Spleen (tissue), 11 donors: ENCODE measurements at regions not wholly inside any gene's neighbourhood (a gene's known extent, or its start where the extent isn't known, plus 50 kb on each side); places are given as distances from the start of the nearest gene placed in this dataset.

Experiments
- DNase-seq: peaks from one replicate; pipeline ENCODE4 v3.0.0-alpha.2; 2020
- H3K27ac ChIP-seq, 8 donors: fragments of 200-600 bp; sonication (generic) in 7 of 8; 1 replicate in 4 of 8; 2 replicates in 4 of 8; pipeline versions ENCODE4 v1.5.0 to v1.8.0; 2016 to 2021; ENCODE audit warnings: inconsistent platforms in 4 of 8, mild to moderate bottlenecking in 4 of 8, moderate library complexity in 1 of 8
- H3K27me3 ChIP-seq, 7 donors: fragments of 200-600 bp; sonication (generic) in 6 of 7; replicated peaks in 1 of 7; 1 replicate in 4 of 7; 2 replicates in 3 of 7; pipeline versions ENCODE4 v1.5.0 to v1.8.0; 2016 to 2021; ENCODE audit warnings: inconsistent platforms in 3 of 7, mild to moderate bottlenecking in 1 of 7
- H3K36me3 ChIP-seq, 6 donors: fragments of 200-600 bp; sonication (generic) in 5 of 6; 1 replicate in 4 of 6; 2 replicates in 2 of 6; pipeline versions ENCODE4 v1.5.0 to v1.8.0; 2016 to 2021; ENCODE audit warnings: inconsistent platforms in 2 of 6
- H3K4me1 ChIP-seq, 6 donors: fragments of 200-600 bp; sonication (generic) in 5 of 6; 1 replicate in 3 of 6; 2 replicates in 3 of 6; pipeline versions ENCODE4 v1.5.0 to v1.8.0; 2016 to 2021; ENCODE audit warnings: inconsistent platforms in 3 of 6
- H3K4me3 ChIP-seq, 8 donors: fragments of 200-600 bp; sonication (generic) in 7 of 8; 1 replicate in 4 of 8; 2 replicates in 4 of 8; pipeline versions ENCODE4 v1.5.0 to v1.8.0; 2016 to 2021; ENCODE audit warnings: inconsistent platforms in 4 of 8, mild to moderate bottlenecking in 4 of 8, moderate library complexity in 2 of 8
- H3K9me3 ChIP-seq, 8 donors: fragments of 200-600 bp; sonication (generic) in 7 of 8; 1 replicate in 4 of 8; 2 replicates in 4 of 8; pipeline versions ENCODE4 v1.5.0 to v1.8.0; 2016 to 2021; ENCODE audit warnings: inconsistent platforms in 4 of 8
- POLR2A ChIP-seq, 3 donors: fragments of 450-650 bp; IDR thresholded peaks; one replicate each; pipeline ENCODE4 v1.5.1; 2017; ENCODE audit warnings: antibody characterized with exemption in 3 of 3, mild to moderate bottlenecking in 1 of 3
- POLR2AphosphoS5 ChIP-seq, 3 donors: sonication (generic); formaldehyde crosslinking; IDR thresholded peaks; one replicate each; pipeline ENCODE4 v1.5.1; 2017; ENCODE audit warnings: antibody characterized with exemption in 3 of 3
- WGBS, 5 donors: extraction: QIAGEN DNeasy Blood & Tissue Kit in 3 of 5; methylation state at CpG; one replicate each; pipeline versions ENCODE4 v1.1.5 to v1.1.7; 2013 to 2018; 5-methylcytosine and 5-hydroxymethylcytosine counted together
- intact Hi-C: fragments of 100-400 bp; cut with DNase I; formaldehyde crosslinking; loops from one replicate; pipeline ENCODE4 v1.15.0; 2023; ENCODE audit warnings: low total_unique reads
- TF ChIP-seq, protein P1 (sequence below), 11 experiments: fragments of 200-600 bp in 7 of 11; fragments of 450-650 bp in 4 of 11; sonication (generic) in 4 of 11; IDR thresholded peaks in 8 of 11; conservative IDR thresholded peaks in 3 of 11; 1 replicate in 7 of 11; 2 replicates in 4 of 11; pipeline versions ENCODE4 v1.4.0 to v1.8.0; 2016 to 2021; ENCODE audit warnings: antibody characterized with exemption in 11 of 11, inconsistent platforms in 4 of 11, mild to moderate bottlenecking in 1 of 11
- donor health status: healthy with polysubstance abuse.
- donor health status: DM: no; HTN: no; CAD: no; lungs with moderate emphysema.
- donor health status: DM: no; HTN: no; CAD: no.
- donor health status: Bipolar disorder and iron deficiency.
- donor health status: healthy.
- donor health status: DM: no; HTN: no; CAD: no.
- donor health status: DM: yes; HTN: yes; CAD: no.

DNA sequence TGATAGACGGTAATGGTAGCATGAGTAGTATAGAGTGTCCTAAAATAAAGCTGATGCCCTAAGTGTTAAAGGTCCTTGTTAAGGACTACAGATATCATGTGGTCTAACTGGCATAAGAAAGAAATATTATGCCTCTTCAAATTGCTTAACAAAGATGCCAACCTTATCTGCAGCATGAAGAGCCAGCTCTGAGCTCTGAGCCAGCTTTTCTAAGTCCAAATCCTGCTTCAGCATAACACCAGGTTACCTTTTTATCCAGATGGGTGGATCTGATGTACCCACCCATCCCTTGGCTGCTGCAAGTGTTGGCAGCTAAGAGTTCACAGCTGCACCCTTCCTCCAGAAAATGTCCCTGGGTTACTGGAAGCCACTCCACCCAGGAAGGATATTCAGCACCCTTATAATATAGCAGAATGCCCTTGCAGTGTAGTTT, 83.8 kb downstream of the TENT5A start:
- Histone ChIP-seq H3K27me3 (no peaks in the 10 kb centered on the region), H3K4me3 (no peak overlapping the region), H3K36me3 (no peaks in the 10 kb centered on the region), H3K4me1 (no peaks in the 10 kb centered on the region), H3K27ac (no peak overlapping the region), H3K9me3 (no peaks in the 10 kb centered on the region)
- intact Hi-C loops, result no loop called here
- TF ChIP-seq POLR2AphosphoS5 (IDR thresholded peaks at IDR 0.05) (no peak), POLR2A (IDR thresholded peaks at IDR 0.05) (no peak)
- TF ChIP-seq, protein P1, sequence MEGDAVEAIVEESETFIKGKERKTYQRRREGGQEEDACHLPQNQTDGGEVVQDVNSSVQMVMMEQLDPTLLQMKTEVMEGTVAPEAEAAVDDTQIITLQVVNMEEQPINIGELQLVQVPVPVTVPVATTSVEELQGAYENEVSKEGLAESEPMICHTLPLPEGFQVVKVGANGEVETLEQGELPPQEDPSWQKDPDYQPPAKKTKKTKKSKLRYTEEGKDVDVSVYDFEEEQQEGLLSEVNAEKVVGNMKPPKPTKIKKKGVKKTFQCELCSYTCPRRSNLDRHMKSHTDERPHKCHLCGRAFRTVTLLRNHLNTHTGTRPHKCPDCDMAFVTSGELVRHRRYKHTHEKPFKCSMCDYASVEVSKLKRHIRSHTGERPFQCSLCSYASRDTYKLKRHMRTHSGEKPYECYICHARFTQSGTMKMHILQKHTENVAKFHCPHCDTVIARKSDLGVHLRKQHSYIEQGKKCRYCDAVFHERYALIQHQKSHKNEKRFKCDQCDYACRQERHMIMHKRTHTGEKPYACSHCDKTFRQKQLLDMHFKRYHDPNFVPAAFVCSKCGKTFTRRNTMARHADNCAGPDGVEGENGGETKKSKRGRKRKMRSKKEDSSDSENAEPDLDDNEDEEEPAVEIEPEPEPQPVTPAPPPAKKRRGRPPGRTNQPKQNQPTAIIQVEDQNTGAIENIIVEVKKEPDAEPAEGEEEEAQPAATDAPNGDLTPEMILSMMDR (IDR thresholded peaks at IDR 0.05 in 8 of 11, conservative IDR thresholded peaks at IDR 0.05 in 3 of 11), result no peak
- DNase-seq, result no peak
- 88 to 98% (median 96%) methylated on average over 1 of the region's 1 CpG for WGBS, 5 donors

GRCh38 chr6:81666481-81666880, 86.0 kb downstream of the TENT5A start:
- Histone ChIP-seq H3K9me3 (no peaks in the 10 kb centered on the region), H3K27me3 (no peaks in the 10 kb centered on the region), H3K4me1 (no peaks in the 10 kb centered on the region), H3K36me3 (no peaks in the 10 kb centered on the region), H3K4me3 (no peak overlapping the region), H3K27ac (no peak overlapping the region)
- DNase-seq, result no peak
- 91 to 98% (median 92%) methylated on average over 1 of the region's 1 CpG for WGBS, 5 donors
- intact Hi-C loops, result no loop called here
- TF ChIP-seq POLR2AphosphoS5 (IDR thresholded peaks at IDR 0.05) (no peak), POLR2A (IDR thresholded peaks at IDR 0.05) (no peak)
- TF ChIP-seq, protein P1 (IDR thresholded peaks at IDR 0.05 in 8 of 11, conservative IDR thresholded peaks at IDR 0.05 in 3 of 11), result no peak

DNA sequence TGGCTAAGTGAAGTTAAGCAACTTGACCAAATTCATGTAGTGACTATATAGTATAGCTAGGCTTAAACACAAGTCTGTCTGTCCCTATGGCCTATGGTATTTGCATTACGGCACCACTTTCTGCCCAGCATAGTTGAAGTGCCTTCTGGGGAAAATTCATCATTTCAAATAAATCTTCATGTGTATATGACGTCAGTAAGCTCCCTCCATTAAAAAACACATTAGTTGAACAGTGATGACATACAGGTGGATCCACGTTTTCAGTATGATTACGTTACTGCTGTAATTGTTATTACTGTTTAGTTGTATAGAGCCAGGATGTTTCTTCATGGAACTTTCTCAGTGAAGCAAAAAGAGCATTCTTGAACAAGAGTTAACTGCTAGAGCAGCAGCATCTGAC, 96.2 kb downstream of the TENT5A start:
- TF ChIP-seq POLR2A (IDR thresholded peaks at IDR 0.05) (no peak), POLR2AphosphoS5 (IDR thresholded peaks at IDR 0.05) (no peak)
- TF ChIP-seq, protein P1 (IDR thresholded peaks at IDR 0.05 in 8 of 11, conservative IDR thresholded peaks at IDR 0.05 in 3 of 11), result no peak
- intact Hi-C loops, result no loop called here
- DNase-seq, result no peak
- H3K9me3 ChIP-seq, result no peaks in the 10 kb centered on the region
- WGBS, 5 donors, result 81 to 97% (median 90%) methylated on average over 4 of the region's 4 CpGs
- H3K27ac ChIP-seq, result no peak overlapping the region
- H3K4me1 ChIP-seq, result no peaks in the 10 kb centered on the region
- no peaks in the 10 kb centered on the region for H3K27me3 ChIP-seq
- H3K36me3 ChIP-seq, result no peaks in the 10 kb centered on the region
- no peak overlapping the region for H3K4me3 ChIP-seq

GRCh38 chr6:81655696-81656095, 96.8 kb downstream of the TENT5A start:
- no peak for DNase-seq
- intact Hi-C loops, result no loop called here
- no peak overlapping the region for H3K4me3 ChIP-seq
- 89 to 97% (median 92%) methylated on average over 2 of the region's 2 CpGs for WGBS, 5 donors
- H3K27ac ChIP-seq, result no peak overlapping the region
- H3K27me3 ChIP-seq, result no peaks in the 10 kb centered on the region
- TF ChIP-seq, protein P1 (IDR thresholded peaks at IDR 0.05 in 8 of 11, conservative IDR thresholded peaks at IDR 0.05 in 3 of 11), result no peak
- TF ChIP-seq POLR2AphosphoS5 (IDR thresholded peaks at IDR 0.05) (no peak), POLR2A (IDR thresholded peaks at IDR 0.05) (no peak)
- no peaks in the 10 kb centered on the region for H3K4me1 ChIP-seq
- H3K9me3 ChIP-seq, result no peaks in the 10 kb centered on the region
- no peaks in the 10 kb centered on the region for H3K36me3 ChIP-seq
